H9 (cell line): ENCODE measurements at regions not wholly inside any gene's neighbourhood (a gene's known extent, or its start where the extent isn't known, plus 50 kb on each side); places are given as distances from the start of the nearest gene placed in this dataset.

Source experiments
- DNase-seq: peaks from one replicate; pipeline ENCODE4 v3.0.0-alpha.2; 2017
- H2AFZ ChIP-seq: one replicate; pipeline ENCODE4 v1.6.1; 2013; ENCODE audit warnings: mild to moderate bottlenecking, low read length, control low read depth, moderate library complexity
- H2AK5ac ChIP-seq: 2 replicates; pipeline ENCODE4 v1.6.1; 2013; ENCODE audit warnings: low read length, control low read depth, mixed read lengths; ENCODE audit not compliant: insufficient read length
- H2BK120ac ChIP-seq: one replicate; pipeline ENCODE4 v1.6.1; 2013; ENCODE audit warnings: low read depth, mild to moderate bottlenecking, low read length, control low read depth, inconsistent platforms; ENCODE audit not compliant: poor library complexity, severe bottlenecking
- H2BK12ac ChIP-seq: 2 replicates; pipeline ENCODE4 v1.6.1; 2013; ENCODE audit warnings: low read length, control low read depth, mixed read lengths, low read depth; ENCODE audit not compliant: insufficient read length
- H2BK15ac ChIP-seq: 2 replicates; pipeline ENCODE4 v1.6.1; 2013; ENCODE audit warnings: low read depth, low read length, control low read depth
- H2BK20ac ChIP-seq: one replicate; pipeline ENCODE4 v1.6.1; 2013; ENCODE audit warnings: low read depth, mild to moderate bottlenecking, low read length, control low read depth, inconsistent platforms; ENCODE audit not compliant: poor library complexity, severe bottlenecking
- H2BK5ac ChIP-seq: 2 replicates; pipeline ENCODE4 v1.6.1; 2013; ENCODE audit warnings: low read length, control low read depth, mixed read lengths; ENCODE audit not compliant: insufficient read length
- H3K14ac ChIP-seq: 2 replicates; pipeline ENCODE4 v1.6.1; 2013; ENCODE audit warnings: low read length, control low read depth; ENCODE audit not compliant: insufficient read depth
- H3K18ac ChIP-seq: 2 replicates; pipeline ENCODE4 v1.6.1; 2013; ENCODE audit warnings: low read depth, mild to moderate bottlenecking, mixed read lengths, low read length, control low read depth; ENCODE audit not compliant: insufficient read length
- H3K23ac ChIP-seq: 2 replicates; pipeline ENCODE4 v1.6.1; 2013; ENCODE audit warnings: low read length, control low read depth, mixed read lengths, low read depth; ENCODE audit not compliant: insufficient read length
- H3K23me2 ChIP-seq: 2 replicates; pipeline ENCODE4 v1.6.1; 2013; ENCODE audit warnings: low read depth, mild to moderate bottlenecking, mixed read lengths, low read length, control low read depth; ENCODE audit not compliant: insufficient read length, poor library complexity, severe bottlenecking
- H3K27ac ChIP-seq: 2 replicates; pipeline ENCODE4 v1.5.1; 2013; ENCODE audit warnings: low read length, control low read depth, mixed read lengths, low read depth; ENCODE audit not compliant: insufficient read length
- H3K27me3 ChIP-seq: 2 replicates; pipeline ENCODE4 v1.6.1; 2013; ENCODE audit warnings: low read length, control low read depth, inconsistent platforms; ENCODE audit not compliant: insufficient read depth
- H3K4ac ChIP-seq: 2 replicates; pipeline ENCODE4 v1.6.1; 2013; ENCODE audit warnings: low read depth, mild to moderate bottlenecking, control low read depth, inconsistent platforms, low read length, moderate library complexity
- H3K4me1 ChIP-seq: 2 replicates; pipeline ENCODE4 v1.6.1; 2013; ENCODE audit warnings: low read length, control low read depth, inconsistent platforms; ENCODE audit not compliant: insufficient read depth
- H3K4me2 ChIP-seq: 2 replicates; pipeline ENCODE4 v1.6.1; 2013; ENCODE audit warnings: low read length, control low read depth, mixed read lengths; ENCODE audit not compliant: insufficient read length, insufficient read depth
- H3K56ac ChIP-seq: 2 replicates; pipeline ENCODE4 v1.6.1; 2013; ENCODE audit warnings: low read depth, mild to moderate bottlenecking, mixed read lengths, low read length, control low read depth; ENCODE audit not compliant: insufficient read length
- H3K79me1 ChIP-seq: 2 replicates; pipeline ENCODE4 v1.6.1; 2013; ENCODE audit warnings: low read depth, mild to moderate bottlenecking, moderate library complexity, low read length, control low read depth, inconsistent platforms; ENCODE audit not compliant: insufficient read depth, poor library complexity, severe bottlenecking
- H3K79me2 ChIP-seq: 2 replicates; pipeline ENCODE4 v1.6.1; 2013; ENCODE audit warnings: low read length, control low read depth, inconsistent platforms; ENCODE audit not compliant: insufficient read depth
- H3K9ac ChIP-seq: 2 replicates; pipeline ENCODE4 v1.6.1; 2013; ENCODE audit warnings: low read length, control low read depth, mixed read lengths; ENCODE audit not compliant: insufficient read length; ENCODE audit errors: extremely low read depth
- H3K9me3 ChIP-seq: one replicate; pipeline ENCODE4 v1.6.1; 2013; ENCODE audit warnings: low read depth, low read length, inconsistent platforms; ENCODE audit not compliant: control insufficient read depth
- H3T11ph ChIP-seq: one replicate; pipeline ENCODE4 v1.6.1; 2013; ENCODE audit warnings: mild to moderate bottlenecking, low read length, control low read depth, inconsistent platforms
- H4K20me1 ChIP-seq: one replicate; pipeline ENCODE4 v1.6.1; 2013; ENCODE audit not compliant: control insufficient read depth, insufficient read length, insufficient read depth
- H4K5ac ChIP-seq: 2 replicates; pipeline ENCODE4 v1.6.1; 2013; ENCODE audit warnings: low read depth, mild to moderate bottlenecking, mixed read lengths, low read length, control low read depth; ENCODE audit not compliant: insufficient read length
- H4K8ac ChIP-seq: replicated peaks from 2 replicates; pipeline ENCODE4 v1.6.1; 2013; ENCODE audit warnings: low read length, control low read depth, mixed read lengths, low read depth; ENCODE audit not compliant: insufficient read length
- H4K91ac ChIP-seq: 2 replicates; pipeline ENCODE4 v1.6.1; 2013; ENCODE audit warnings: low read depth, mild to moderate bottlenecking, moderate library complexity, mixed read lengths, low read length, control low read depth; ENCODE audit not compliant: insufficient read length
- H3K27ac Mint-ChIP-seq, 3 experiments: 2 replicates in 2 of 3; 3 replicates in 1 of 3; pipeline ENCODE4 v1.8.0; 2020 to 2021; ENCODE audit warnings: mixed read lengths in 3 of 3, mild to moderate bottlenecking in 1 of 3, moderate library complexity in 1 of 3
- H3K27me3 Mint-ChIP-seq: 2 replicates; pipeline ENCODE4 v1.8.0; 2021; ENCODE audit warnings: low read depth, mild to moderate bottlenecking, moderate library complexity, mixed read lengths
- H3K36me3 Mint-ChIP-seq, 3 experiments: 2 replicates in 2 of 3; 3 replicates in 1 of 3; pipeline ENCODE4 v1.8.0; 2020 to 2021; ENCODE audit warnings: low read depth in 3 of 3, mixed read lengths in 3 of 3; ENCODE audit not compliant: insufficient read depth in 1 of 3
- H3K4me1 Mint-ChIP-seq, 2 experiments: 2 replicates each; pipeline ENCODE4 v1.8.0; 2020; ENCODE audit warnings: mixed read lengths in 2 of 2
- H3K4me3 Mint-ChIP-seq, 2 experiments: 2 replicates in 1 of 2; 3 replicates in 1 of 2; pipeline ENCODE4 v1.8.0; 2020 to 2021; ENCODE audit warnings: mild to moderate bottlenecking in 2 of 2, mixed read lengths in 2 of 2, moderate library complexity in 1 of 2
- H3K9me3 Mint-ChIP-seq, 2 experiments: 2 replicates in 1 of 2; 3 replicates in 1 of 2; pipeline ENCODE4 v1.8.0; 2020; ENCODE audit warnings: mild to moderate bottlenecking in 2 of 2, mixed read lengths in 2 of 2, moderate library complexity in 1 of 2
- TF ChIP-seq, protein P1 (sequence below): fragments of 200-600 bp; sonication (generic); conservative IDR thresholded peaks from 3 replicates; pipeline ENCODE4 v1.8.0; 2021; ENCODE audit warnings: antibody characterized with exemption, mild to moderate bottlenecking

DNA sequence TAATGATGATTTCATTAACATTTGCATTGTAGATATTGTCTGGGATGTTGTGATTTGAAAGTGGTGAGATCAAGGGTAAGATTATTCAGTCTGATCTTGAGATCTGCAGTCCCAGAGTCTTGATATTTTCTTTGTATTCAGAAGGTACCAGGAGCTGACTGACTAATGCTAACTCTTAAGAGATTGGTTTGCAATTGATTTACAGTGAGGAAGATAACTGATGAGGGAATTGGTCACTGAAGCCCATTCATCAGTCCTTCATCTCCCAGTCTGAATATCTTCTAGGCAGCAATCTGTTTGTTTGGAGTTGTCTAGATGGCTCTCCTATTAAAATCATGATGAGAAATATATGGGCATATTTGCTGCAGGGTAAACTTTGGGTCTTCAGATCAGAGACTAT lies 473.7 kb downstream of the ARL4A start:
- Histone ChIP-seq H3K18ac (no peak overlapping the region), H3K27me3 (no peaks in the 10 kb centered on the region), H3K4me2 (no peak overlapping the region), H4K5ac (no peak overlapping the region), H2BK120ac (no peak overlapping the region), H2AK5ac (no peak overlapping the region), H3K14ac (no peak overlapping the region), H4K91ac (no peak overlapping the region), H3K23me2 (no peaks in the 10 kb centered on the region), H2BK15ac (no peak overlapping the region), H4K8ac (no peak overlapping the region), H3K23ac (no peak overlapping the region), H3K79me2 (no peaks in the 10 kb centered on the region), H3K27ac (no peak overlapping the region), H3K79me1 (no peaks in the 10 kb centered on the region), H3K56ac (no peak overlapping the region), H2AFZ (no peak overlapping the region), H3T11ph (no peak overlapping the region), H2BK12ac (no peak overlapping the region), H3K4me1 (no peaks in the 10 kb centered on the region), H4K20me1 (no peaks in the 10 kb centered on the region), H3K9me3 (no peaks in the 10 kb centered on the region), H3K4ac (no peak overlapping the region), H3K9ac (no peak overlapping the region), H2BK20ac (no peak overlapping the region), H2BK5ac (no peak overlapping the region)
- DNase-seq, result no peak
- no peaks in the 10 kb centered on the region for H3K27me3 Mint-ChIP-seq
- H3K4me3 Mint-ChIP-seq, result no peak overlapping the region
- peaks cover 0 to 4% of the 10 kb centered on the region in 2 experiments; a peak in 2 of 4 replicates for H3K4me1 Mint-ChIP-seq
- H3K9me3 Mint-ChIP-seq, result no peaks in the 10 kb centered on the region
- no peaks in the 10 kb centered on the region for H3K36me3 Mint-ChIP-seq
- TF ChIP-seq, protein P1, sequence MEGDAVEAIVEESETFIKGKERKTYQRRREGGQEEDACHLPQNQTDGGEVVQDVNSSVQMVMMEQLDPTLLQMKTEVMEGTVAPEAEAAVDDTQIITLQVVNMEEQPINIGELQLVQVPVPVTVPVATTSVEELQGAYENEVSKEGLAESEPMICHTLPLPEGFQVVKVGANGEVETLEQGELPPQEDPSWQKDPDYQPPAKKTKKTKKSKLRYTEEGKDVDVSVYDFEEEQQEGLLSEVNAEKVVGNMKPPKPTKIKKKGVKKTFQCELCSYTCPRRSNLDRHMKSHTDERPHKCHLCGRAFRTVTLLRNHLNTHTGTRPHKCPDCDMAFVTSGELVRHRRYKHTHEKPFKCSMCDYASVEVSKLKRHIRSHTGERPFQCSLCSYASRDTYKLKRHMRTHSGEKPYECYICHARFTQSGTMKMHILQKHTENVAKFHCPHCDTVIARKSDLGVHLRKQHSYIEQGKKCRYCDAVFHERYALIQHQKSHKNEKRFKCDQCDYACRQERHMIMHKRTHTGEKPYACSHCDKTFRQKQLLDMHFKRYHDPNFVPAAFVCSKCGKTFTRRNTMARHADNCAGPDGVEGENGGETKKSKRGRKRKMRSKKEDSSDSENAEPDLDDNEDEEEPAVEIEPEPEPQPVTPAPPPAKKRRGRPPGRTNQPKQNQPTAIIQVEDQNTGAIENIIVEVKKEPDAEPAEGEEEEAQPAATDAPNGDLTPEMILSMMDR, result no peak
- H3K27ac Mint-ChIP-seq, result no peak overlapping the region
